A673 (cell line): ENCODE measurements at regions not wholly inside any gene's neighbourhood (a gene's known extent, or its start where the extent isn't known, plus 50 kb on each side); places are given as distances from the start of the nearest gene placed in this dataset.
"Not testable (repeated sequence)": the region's sequence is repeated elsewhere in the genome, so short reads cannot be mapped to it uniquely, and the experiment has no call there.

Experiments
- BruUV-seq: library from RNA; stranded (reverse); fragments of 400-500 nt; replicated peaks from 2 replicates; lab custom pipeline; 2021; lab: Mats Ljungman, UMichigan
- CTCF ChIA-PET: fragments of 300-600 bp; sonication (Branson Sonifier 250); formaldehyde crosslinking; loops from one replicate; lab custom pipeline; 2022; ENCODE audit warnings: antibody characterized with exemption; lab: Charles Lee
- POLR2A ChIA-PET: fragments of 300-600 bp; sonication (Branson Sonifier 250); formaldehyde crosslinking; loops from one replicate; lab custom pipeline; 2022; ENCODE audit warnings: antibody characterized with exemption; ENCODE audit not compliant: low non-redundant PET; lab: Charles Lee
- DNase-seq: peaks from one replicate; pipeline ENCODE4 v3.0.0-alpha.2; 2015; ENCODE audit warnings: low spot score
- H3K27ac ChIP-seq: fragments of 200-600 bp; sonication (generic); 2 replicates; pipeline ENCODE4 v1.5.1; 2016; ENCODE audit warnings: mixed run types, low read depth, mild to moderate bottlenecking, mixed read lengths, antibody characterized with exemption, low read length; ENCODE audit not compliant: poor library complexity, severe bottlenecking
- H3K27me3 ChIP-seq: fragments of 200-600 bp; sonication (generic); replicated peaks from 2 replicates; pipeline ENCODE4 v1.6.1; 2017; ENCODE audit warnings: mixed run types, low read depth, mild to moderate bottlenecking, mixed read lengths, antibody characterized with exemption, low read length; ENCODE audit not compliant: insufficient read depth, poor library complexity
- H3K36me3 ChIP-seq: fragments of 200-600 bp; sonication (generic); 2 replicates; pipeline ENCODE4 v1.6.1; 2016; ENCODE audit warnings: mixed run types, mild to moderate bottlenecking, mixed read lengths, antibody characterized with exemption, low read length; ENCODE audit not compliant: insufficient read depth, poor library complexity, severe bottlenecking
- H3K4me1 ChIP-seq: fragments of 200-600 bp; sonication (generic); 2 replicates; pipeline ENCODE4 v1.6.1; 2017; ENCODE audit warnings: mixed run types, mild to moderate bottlenecking, mixed read lengths, antibody characterized with exemption, low read length; ENCODE audit not compliant: insufficient read depth, poor library complexity, severe bottlenecking
- H3K4me3 ChIP-seq: fragments of 200-600 bp; sonication (generic); 2 replicates; pipeline ENCODE4 v1.5.1; 2016; ENCODE audit warnings: low read depth, mixed run types, mild to moderate bottlenecking, mixed read lengths, low read length; ENCODE audit not compliant: poor library complexity, severe bottlenecking
- H3K9me3 ChIP-seq: fragments of 200-600 bp; sonication (generic); 2 replicates; pipeline ENCODE4 v1.6.1; 2016; ENCODE audit warnings: mixed run types, low read depth, mild to moderate bottlenecking, mixed read lengths, antibody characterized with exemption, low read length; ENCODE audit not compliant: poor library complexity, severe bottlenecking
- CTCF ChIP-seq: fragments of 300-800, 200-600 bp; sonication (generic); conservative IDR thresholded peaks from 2 replicates; pipeline ENCODE4 v1.5.1; 2017; ENCODE audit warnings: low read depth, mild to moderate bottlenecking, antibody characterized with exemption, low read length, moderate library complexity, mixed read lengths
- EZH2 ChIP-seq: fragments of 200-600 bp; sonication (generic); IDR thresholded peaks from 2 replicates; pipeline ENCODE4 v1.6.1; 2017; ENCODE audit warnings: borderline replicate concordance, low read depth, mild to moderate bottlenecking, mixed read lengths, antibody characterized with exemption, low read length; ENCODE audit not compliant: poor library complexity, severe bottlenecking
- intact Hi-C: fragments of 100-400 bp; cut with micrococcal nuclease; formaldehyde crosslinking; loops from one replicate; pipeline ENCODE4 v1.10.0; 2022; ENCODE audit not compliant: unreplicated experiment

DNA sequence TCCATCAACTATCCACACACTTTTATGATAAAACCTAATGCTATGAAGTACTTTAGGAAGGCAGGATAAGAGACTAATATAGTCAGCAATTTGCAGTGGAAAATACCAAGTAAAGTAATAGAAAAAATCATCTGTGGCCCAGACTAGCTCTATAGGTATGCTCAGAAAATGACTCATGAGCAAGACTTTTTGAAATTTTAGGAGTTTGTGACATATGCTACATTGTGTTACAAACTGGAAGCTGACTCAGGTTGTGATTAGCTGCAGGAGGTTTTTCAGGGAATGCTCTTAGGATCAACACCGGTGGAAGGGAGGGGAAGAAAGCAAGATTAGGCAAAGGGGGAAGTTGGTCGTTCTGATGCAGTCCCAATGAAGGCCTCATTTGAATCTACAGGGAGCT lies 56.1 kb downstream of the FEZF1 start:
- Histone ChIP-seq H3K9me3 (no peaks in the 10 kb centered on the region), H3K4me1 (no peaks in the 10 kb centered on the region), H3K4me3 (no peak overlapping the region), H3K27ac (no peak overlapping the region), H3K36me3 (no peaks in the 10 kb centered on the region), H3K27me3 (no peaks in the 10 kb centered on the region)
- TF ChIP-seq EZH2 = no peak
- no peak for TF ChIP-seq CTCF
- ChIA-PET CTCF (no interaction called here), POLR2A (no interaction called here)
- no TSS peak for BruUV-seq
- intact Hi-C loops = no loop called here
- no peak for DNase-seq

DNA sequence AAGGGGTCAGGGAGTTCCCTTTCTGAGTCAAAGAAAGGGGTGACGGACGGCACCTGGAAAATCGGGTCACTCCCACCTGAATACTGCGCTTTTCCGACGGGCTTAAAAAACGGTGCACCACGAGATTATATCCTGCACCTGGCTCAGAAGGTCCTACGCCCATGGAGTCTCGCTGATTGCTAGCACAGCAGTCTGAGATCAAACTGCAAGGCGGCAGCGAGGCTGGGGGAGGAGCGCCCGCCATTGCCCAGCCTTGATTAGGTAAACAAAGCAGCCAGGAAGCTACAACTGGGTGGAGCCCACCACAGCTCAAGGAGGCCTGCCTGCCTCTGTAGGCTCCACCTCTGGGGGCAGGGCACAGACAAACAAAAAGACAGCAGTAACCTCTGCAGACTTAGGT lies 65.8 kb downstream of the FEZF1 start:
- H3K27ac ChIP-seq, H3K27me3 ChIP-seq, H3K4me1 ChIP-seq, BruUV-seq, intact Hi-C loops, POLR2A ChIA-PET, H3K9me3 ChIP-seq, CTCF ChIA-PET, DNase-seq, H3K4me3 ChIP-seq, H3K36me3 ChIP-seq: not testable (repeated sequence)

DNA sequence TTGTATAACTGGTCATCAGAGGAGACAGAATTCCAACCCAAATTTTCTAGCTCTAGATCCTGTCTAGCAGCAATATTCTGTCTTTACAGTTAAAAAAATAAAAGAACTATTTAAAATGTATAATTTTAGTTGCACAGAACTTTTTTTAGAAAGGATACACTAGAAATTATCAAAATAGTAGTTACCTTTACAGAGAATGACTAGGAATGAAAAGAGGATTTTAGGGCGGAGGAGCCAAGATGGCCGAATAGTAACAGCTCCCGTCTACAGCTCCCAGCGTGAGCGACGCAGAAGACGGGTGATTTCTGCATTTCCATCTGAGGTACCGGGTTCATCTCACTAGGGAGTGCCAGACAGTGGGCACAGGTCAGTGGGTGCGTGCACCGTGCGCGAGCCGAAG lies 66.3 kb downstream of the FEZF1 start:
- BruUV-seq, H3K4me1 ChIP-seq, H3K9me3 ChIP-seq, H3K27me3 ChIP-seq, H3K27ac ChIP-seq, DNase-seq, H3K4me3 ChIP-seq, CTCF ChIA-PET, POLR2A ChIA-PET, H3K36me3 ChIP-seq, intact Hi-C loops: not testable (repeated sequence)

DNA sequence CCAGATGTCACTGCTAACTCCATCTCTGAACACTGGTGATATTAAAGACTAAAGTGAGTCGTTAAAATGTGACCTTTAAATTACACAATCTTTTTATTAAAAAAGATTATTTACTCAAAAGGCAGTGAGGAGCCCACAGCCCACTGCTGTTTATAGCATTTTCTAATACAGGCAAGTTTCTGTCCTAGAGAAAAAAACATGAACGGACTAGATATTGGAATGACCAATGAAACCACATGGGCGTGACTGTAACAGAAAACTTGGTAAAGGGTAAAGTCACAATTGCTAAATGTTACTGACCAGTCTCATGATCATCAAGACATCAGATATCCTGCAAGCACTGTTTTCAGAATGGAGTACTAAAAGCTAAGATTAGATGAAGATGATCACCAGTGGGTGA lies 78.7 kb downstream of the FEZF1 start:
- no peak for TF ChIP-seq EZH2
- no peak for TF ChIP-seq CTCF
- POLR2A ChIA-PET = no interaction called here
- H3K36me3 ChIP-seq = no peaks in the 10 kb centered on the region
- BruUV-seq = no TSS peak
- H3K4me3 ChIP-seq = no peak overlapping the region
- no peaks in the 10 kb centered on the region for H3K27me3 ChIP-seq
- DNase-seq = no peak
- no peaks in the 10 kb centered on the region for H3K9me3 ChIP-seq
- intact Hi-C loops = no loop called here
- no peak overlapping the region for H3K27ac ChIP-seq
- CTCF ChIA-PET = no interaction called here
- peaks cover 7% of the 10 kb centered on the region for H3K4me1 ChIP-seq
